ENCODE measurements at regions not wholly inside any gene's neighbourhood (a gene's known extent, or its start where the extent isn't known, plus 50 kb on each side); places are given as distances from the start of the nearest gene placed in this dataset.

DNA sequence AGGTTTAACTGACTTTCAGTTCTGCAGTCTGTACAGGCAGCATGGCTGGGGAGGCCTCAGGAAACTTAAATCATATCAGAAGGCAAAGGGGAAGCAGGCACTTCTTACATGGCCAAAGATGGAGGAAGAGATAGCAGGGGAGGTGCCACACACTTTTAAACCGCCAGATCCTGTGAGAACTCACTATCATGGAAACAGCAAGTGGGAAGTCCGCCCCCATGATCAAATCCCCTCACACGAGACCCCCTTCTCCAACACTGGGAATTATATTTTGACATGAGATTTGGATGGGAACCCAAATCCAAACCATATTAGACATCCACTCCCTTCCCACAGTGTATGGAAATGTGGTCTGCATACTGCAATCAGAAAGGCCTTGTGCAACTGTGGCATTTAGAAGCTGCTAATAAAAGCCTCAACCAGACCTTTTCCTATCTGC, 148.2 kb downstream of the FCRL5 start:
- no CpG with 5 or more reads among the region's 3 CpGs for WGBS (ENCODE audit: insufficient coverage)
- Histone ChIP-seq H3K4me3 (ENCODE audit: control insufficient read depth in 1 of 7, extremely low read depth in 1 of 7, insufficient read depth in 4 of 7, low read depth in 2 of 7, low read length in 6 of 7) (peak overlapping the region in 5 of 7 experiments; percentile 4 to 63 (median 46)), H3K4me1 (ENCODE audit: control extremely low read depth in 1 of 4, control insufficient read depth in 4 of 4, insufficient read depth in 4 of 4, low read length in 3 of 4) (peaks cover 21 to 88% (median 69%) of the 10 kb centered on the region in 4 experiments), H3K9me3 (ENCODE audit: control extremely low read depth in 1 of 5, control insufficient read depth in 4 of 5, insufficient read depth in 2 of 5, low read depth in 1 of 5, low read length in 4 of 5) (no peaks in the 10 kb centered on the region), H3K36me3 (ENCODE audit: control insufficient read depth in 4 of 4, insufficient read depth in 4 of 4, low read length in 3 of 4) (no peaks in the 10 kb centered on the region), H3K27ac (ENCODE audit: insufficient read depth in 1 of 2, low read depth in 1 of 2, low read length in 2 of 2, poor library complexity in 1 of 2, severe bottlenecking in 2 of 2) (peak overlapping the region; percentile 80 to 91), H3K27me3 (replicated peaks in 2 of 5; ENCODE audit: control insufficient read depth in 4 of 5, insufficient read depth in 5 of 5, low read length in 4 of 5) (no peaks in the 10 kb centered on the region)
- ChIA-PET CTCF (interaction anchor here (1.1 to 10.3 kb wide), 5 partner anchors 14 to 91 kb away, joined by 4 to 97 read pairs (median 7); no protein-coding TSS in a partner anchor), POLR2A (no interaction called here)
- peak; percentile 88 to 97 (median 92) for DNase-seq

- POLR2A ChIA-PET, result no interaction called here
- Histone ChIP-seq H3K36me3 (ENCODE audit: control insufficient read depth in 4 of 4, insufficient read depth in 4 of 4, low read length in 3 of 4) (no peaks in the 10 kb centered on the region), H3K27ac (ENCODE audit: insufficient read depth in 1 of 2, low read depth in 1 of 2, low read length in 2 of 2, poor library complexity in 1 of 2, severe bottlenecking in 2 of 2) (peak overlapping the region; percentile 80 to 91), H3K4me3 (ENCODE audit: control insufficient read depth in 1 of 7, extremely low read depth in 1 of 7, insufficient read depth in 4 of 7, low read depth in 2 of 7, low read length in 6 of 7) (peak overlapping the region in 6 of 7 experiments; percentile 9 to 63 (median 49)), H3K27me3 (replicated peaks in 2 of 5; ENCODE audit: control insufficient read depth in 4 of 5, insufficient read depth in 5 of 5, low read length in 4 of 5) (no peaks in the 10 kb centered on the region), H3K4me1 (ENCODE audit: control extremely low read depth in 1 of 4, control insufficient read depth in 4 of 4, insufficient read depth in 4 of 4, low read length in 3 of 4) (peaks cover 21 to 88% (median 69%) of the 10 kb centered on the region in 4 experiments), H3K9me3 (ENCODE audit: control extremely low read depth in 1 of 5, control insufficient read depth in 4 of 5, insufficient read depth in 2 of 5, low read depth in 1 of 5, low read length in 4 of 5) (no peaks in the 10 kb centered on the region)
- CTCF ChIA-PET, result interaction anchor here (1.1 to 10.3 kb wide), 3 partner anchors 24 to 92 kb away, joined by 3 to 97 read pairs (median 6); no protein-coding TSS in a partner anchor
- 0% methylated on average over 1 of the region's 1 CpG for WGBS (ENCODE audit: insufficient coverage)
- DNase-seq, result peak in 1 of 3 donors; percentile 14
Measured at GRCh38 chr1:157403608-157404007, 148.7 kb downstream of the FCRL5 start.

DNA sequence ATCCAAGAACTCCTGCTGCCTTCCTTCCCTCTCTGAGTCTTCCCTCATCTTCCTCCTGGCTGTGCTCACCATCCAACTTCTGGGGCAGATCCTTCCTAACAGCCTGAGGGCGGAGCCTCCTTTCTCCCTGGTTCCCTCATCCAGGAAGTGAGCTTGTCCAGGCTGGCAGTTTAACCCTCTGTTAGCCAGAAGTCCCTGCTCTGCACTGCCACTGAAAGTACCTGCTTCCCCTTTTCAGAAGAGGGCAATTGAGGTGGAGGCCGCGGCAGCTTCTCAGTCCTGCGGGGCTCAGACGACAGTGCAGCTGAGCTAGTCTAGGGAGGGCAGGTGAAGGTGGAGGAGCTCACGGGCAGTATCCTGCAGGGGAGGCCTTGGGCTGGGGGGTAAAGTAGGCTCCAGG, 149.1 kb downstream of the FCRL5 start:
- Histone ChIP-seq H3K36me3 (ENCODE audit: control insufficient read depth in 4 of 4, insufficient read depth in 4 of 4, low read length in 3 of 4) (no peaks in the 10 kb centered on the region), H3K4me1 (ENCODE audit: control extremely low read depth in 1 of 4, control insufficient read depth in 4 of 4, insufficient read depth in 4 of 4, low read length in 3 of 4) (peaks cover 21 to 84% (median 68%) of the 10 kb centered on the region in 4 experiments), H3K9me3 (ENCODE audit: control extremely low read depth in 1 of 5, control insufficient read depth in 4 of 5, insufficient read depth in 2 of 5, low read depth in 1 of 5, low read length in 4 of 5) (no peaks in the 10 kb centered on the region), H3K4me3 (ENCODE audit: control insufficient read depth in 1 of 7, extremely low read depth in 1 of 7, insufficient read depth in 4 of 7, low read depth in 2 of 7, low read length in 6 of 7) (peak overlapping the region in 5 of 7 experiments; percentile 36 to 63 (median 52)), H3K27ac (ENCODE audit: insufficient read depth in 1 of 2, low read depth in 1 of 2, low read length in 2 of 2, poor library complexity in 1 of 2, severe bottlenecking in 2 of 2) (peak overlapping the region; percentile 80 to 91), H3K27me3 (replicated peaks in 2 of 5; ENCODE audit: control insufficient read depth in 4 of 5, insufficient read depth in 5 of 5, low read length in 4 of 5) (no peaks in the 10 kb centered on the region)
- ChIA-PET POLR2A (no interaction called here), CTCF (interaction anchor here (1.1 to 10.3 kb wide), 4 partner anchors 23 to 92 kb away, joined by 3 to 97 read pairs (median 6); no protein-coding TSS in a partner anchor)
- 2% methylated on average over 6 of the region's 6 CpGs for WGBS (ENCODE audit: insufficient coverage)
- peak; percentile 50 to 85 (median 75) for DNase-seq

DNA sequence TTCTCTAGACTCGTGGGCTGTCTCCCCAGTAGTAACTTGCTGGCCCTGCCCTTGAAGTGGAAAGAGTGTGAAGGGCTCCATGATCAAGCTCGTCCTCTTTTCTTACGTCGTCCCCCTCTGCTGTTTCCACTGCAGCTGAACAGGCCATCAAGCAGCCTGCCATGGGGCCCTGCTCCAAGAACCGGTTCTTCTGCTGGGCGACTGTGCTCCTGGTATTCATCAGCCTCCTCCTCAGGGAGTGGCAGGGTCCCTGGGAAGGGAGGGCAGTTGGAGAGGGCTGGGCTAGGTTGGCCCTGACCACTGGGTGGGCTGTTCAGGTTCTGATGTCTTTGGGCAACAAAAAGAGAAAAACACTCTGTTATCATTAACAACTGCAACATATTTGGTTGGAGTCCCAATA, 151.5 kb downstream of the FCRL5 start:
- 41% methylated on average over 2 of the region's 6 CpGs for WGBS (ENCODE audit: insufficient coverage)
- peak overlapping the region; percentile 37 to 43 for H3K27ac ChIP-seq (ENCODE audit: insufficient read depth in 1 of 2, low read depth in 1 of 2, low read length in 2 of 2, poor library complexity in 1 of 2, severe bottlenecking in 2 of 2)
- CTCF ChIA-PET, result interaction anchor here (0.8 to 10.3 kb wide), 7 partner anchors 10 to 85 kb away, joined by 3 to 97 read pairs (median 3); no protein-coding TSS in a partner anchor
- H3K27me3 ChIP-seq (replicated peaks in 2 of 5; ENCODE audit: control insufficient read depth in 4 of 5, insufficient read depth in 5 of 5, low read length in 4 of 5), result no peaks in the 10 kb centered on the region
- no peaks in the 10 kb centered on the region for H3K36me3 ChIP-seq (ENCODE audit: control insufficient read depth in 4 of 4, insufficient read depth in 4 of 4, low read length in 3 of 4)
- POLR2A ChIA-PET, result no interaction called here
- no peak for DNase-seq
- peaks cover 21 to 70% (median 64%) of the 10 kb centered on the region in 4 experiments for H3K4me1 ChIP-seq (ENCODE audit: control extremely low read depth in 1 of 4, control insufficient read depth in 4 of 4, insufficient read depth in 4 of 4, low read length in 3 of 4)
- H3K9me3 ChIP-seq (ENCODE audit: control extremely low read depth in 1 of 5, control insufficient read depth in 4 of 5, insufficient read depth in 2 of 5, low read depth in 1 of 5, low read length in 4 of 5), result no peaks in the 10 kb centered on the region
- H3K4me3 ChIP-seq (ENCODE audit: control insufficient read depth in 1 of 7, extremely low read depth in 1 of 7, insufficient read depth in 4 of 7, low read depth in 2 of 7, low read length in 6 of 7), result peak overlapping the region in 4 of 7 experiments; percentile 34 to 59 (median 38)

DNA sequence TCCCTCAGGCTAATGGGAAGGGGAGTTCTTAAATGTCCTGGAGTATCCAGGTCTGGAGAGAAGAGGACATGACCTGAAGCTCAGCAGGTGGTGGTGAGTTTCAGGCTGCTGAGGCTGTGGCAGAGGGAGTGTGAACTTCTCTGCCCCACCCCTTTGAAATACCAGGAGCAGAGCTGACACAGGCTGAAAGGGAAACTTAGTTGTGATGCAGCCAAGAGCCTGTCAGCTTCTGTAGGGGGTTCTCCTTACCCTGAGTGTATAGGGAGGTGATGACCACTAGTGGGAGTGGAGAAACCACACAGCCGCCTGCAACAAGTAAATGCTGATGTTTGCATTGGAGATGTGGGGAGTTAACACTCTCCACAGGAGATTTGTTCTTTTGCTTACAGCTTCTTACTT, 152.3 kb downstream of the FCRL5 start:
- peaks cover 19 to 62% (median 56%) of the 10 kb centered on the region in 4 experiments for H3K4me1 ChIP-seq (ENCODE audit: control extremely low read depth in 1 of 4, control insufficient read depth in 4 of 4, insufficient read depth in 4 of 4, low read length in 3 of 4)
- peak overlapping the region in 2 of 7 experiments; percentile 5 to 59 for H3K4me3 ChIP-seq (ENCODE audit: control insufficient read depth in 1 of 7, extremely low read depth in 1 of 7, insufficient read depth in 4 of 7, low read depth in 2 of 7, low read length in 6 of 7)
- ChIA-PET CTCF (interaction anchor here (0.8 to 10.3 kb wide), 9 partner anchors 9 to 86 kb away, joined by 3 to 97 read pairs (median 4); no protein-coding TSS in a partner anchor), POLR2A (no interaction called here)
- no peaks in the 10 kb centered on the region for H3K9me3 ChIP-seq (ENCODE audit: control extremely low read depth in 1 of 5, control insufficient read depth in 4 of 5, insufficient read depth in 2 of 5, low read depth in 1 of 5, low read length in 4 of 5)
- no peak overlapping the region for H3K27ac ChIP-seq (ENCODE audit: insufficient read depth in 1 of 2, low read depth in 1 of 2, low read length in 2 of 2, poor library complexity in 1 of 2, severe bottlenecking in 2 of 2)
- peak; percentile 83 to 91 (median 87) for DNase-seq
- H3K27me3 ChIP-seq (replicated peaks in 2 of 5; ENCODE audit: control insufficient read depth in 4 of 5, insufficient read depth in 5 of 5, low read length in 4 of 5), result no peaks in the 10 kb centered on the region
- no peaks in the 10 kb centered on the region for H3K36me3 ChIP-seq (ENCODE audit: control insufficient read depth in 4 of 4, insufficient read depth in 4 of 4, low read length in 3 of 4)
- 10% methylated on average over 1 of the region's 1 CpG for WGBS (ENCODE audit: insufficient coverage)

DNA sequence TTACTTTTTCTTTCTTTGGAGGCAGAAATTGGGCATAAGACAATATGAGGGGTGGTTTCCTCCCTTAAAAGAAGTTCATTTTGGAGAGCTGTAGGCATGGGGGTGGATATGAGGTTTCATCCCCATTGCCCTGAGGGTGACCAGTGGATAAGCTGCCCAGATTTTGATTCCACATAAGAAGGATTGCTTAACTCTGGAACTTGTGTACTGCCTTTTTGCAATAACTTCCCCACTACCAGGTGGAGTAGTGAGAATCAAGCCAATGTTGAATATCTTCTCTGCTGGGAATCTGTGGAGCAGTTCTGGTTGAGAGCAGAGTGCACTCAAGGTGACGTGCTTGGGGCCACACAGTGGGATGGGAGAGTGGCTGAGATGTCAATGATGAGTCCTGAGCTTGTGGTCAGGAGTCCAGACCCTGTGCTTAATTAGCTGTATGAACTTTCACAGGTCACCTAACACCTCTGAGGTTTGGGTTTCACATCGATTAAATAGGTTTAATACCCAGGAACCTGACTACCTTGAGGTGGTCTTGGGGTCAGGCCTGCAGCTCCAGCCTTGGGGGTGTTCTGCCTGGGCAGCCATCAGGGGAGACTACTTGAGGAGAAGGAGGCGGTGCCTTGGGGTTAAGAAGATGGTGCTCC, 152.9 kb downstream of the FCRL5 start:
- ChIA-PET POLR2A (no interaction called here), CTCF (interaction anchor here (0.6 to 10.3 kb wide), 9 partner anchors 9 to 86 kb away, joined by 3 to 97 read pairs (median 4); no protein-coding TSS in a partner anchor)
- H3K36me3 ChIP-seq (ENCODE audit: control insufficient read depth in 4 of 4, insufficient read depth in 4 of 4, low read length in 3 of 4), result no peaks in the 10 kb centered on the region
- no peaks in the 10 kb centered on the region for H3K27me3 ChIP-seq (replicated peaks in 2 of 5; ENCODE audit: control insufficient read depth in 4 of 5, insufficient read depth in 5 of 5, low read length in 4 of 5)
- peak in 1 of 3 donors; percentile 6 for DNase-seq
- WGBS (ENCODE audit: insufficient coverage), result 70% methylated on average over 1 of the region's 3 CpGs
- H3K9me3 ChIP-seq (ENCODE audit: control extremely low read depth in 1 of 5, control insufficient read depth in 4 of 5, insufficient read depth in 2 of 5, low read depth in 1 of 5, low read length in 4 of 5), result peaks cover 0 to 1% (median 0%) of the 10 kb centered on the region in 5 experiments
- H3K4me1 ChIP-seq (ENCODE audit: control extremely low read depth in 1 of 4, control insufficient read depth in 4 of 4, insufficient read depth in 4 of 4, low read length in 3 of 4), result peaks cover 16 to 57% (median 51%) of the 10 kb centered on the region in 4 experiments
- peak overlapping the region in 3 of 7 experiments; percentile 13 to 47 (median 23) for H3K4me3 ChIP-seq (ENCODE audit: control insufficient read depth in 1 of 7, extremely low read depth in 1 of 7, insufficient read depth in 4 of 7, low read depth in 2 of 7, low read length in 6 of 7)
- no peak overlapping the region for H3K27ac ChIP-seq (ENCODE audit: insufficient read depth in 1 of 2, low read depth in 1 of 2, low read length in 2 of 2, poor library complexity in 1 of 2, severe bottlenecking in 2 of 2)

GRCh38 chr1:157390651-157391050, 161.7 kb downstream of the FCRL5 start:
- no peak for DNase-seq

More at GRCh38 chr1:157390651-157391050, 161.7 kb downstream of the FCRL5 start:
- CTCF ChIA-PET, result interaction anchor here (1.7 to 1.9 kb wide), 2 partner anchors 8 to 20 kb away, joined by 4 to 9 read pairs; no protein-coding TSS in a partner anchor
- H3K36me3 ChIP-seq (ENCODE audit: control insufficient read depth in 4 of 4, insufficient read depth in 4 of 4, low read length in 3 of 4), result no peaks in the 10 kb centered on the region
- H3K4me3 ChIP-seq (ENCODE audit: control insufficient read depth in 1 of 7, extremely low read depth in 1 of 7, insufficient read depth in 4 of 7, low read depth in 2 of 7, low read length in 6 of 7), result no peak overlapping the region
- H3K27ac ChIP-seq (ENCODE audit: insufficient read depth in 1 of 2, low read depth in 1 of 2, low read length in 2 of 2, poor library complexity in 1 of 2, severe bottlenecking in 2 of 2), result no peak overlapping the region
- WGBS (ENCODE audit: insufficient coverage), result 53% methylated on average over 6 of the region's 6 CpGs
- POLR2A ChIA-PET, result interaction anchor here (0.6 kb wide), 1 partner anchor 464 kb away, joined by 3 read pairs; no protein-coding TSS in a partner anchor
- peaks cover 0 to 5% (median 0%) of the 10 kb centered on the region in 4 experiments for H3K4me1 ChIP-seq (ENCODE audit: control extremely low read depth in 1 of 4, control insufficient read depth in 4 of 4, insufficient read depth in 4 of 4, low read length in 3 of 4)
- peaks cover 0 to 5% (median 3%) of the 10 kb centered on the region in 5 experiments for H3K9me3 ChIP-seq (ENCODE audit: control extremely low read depth in 1 of 5, control insufficient read depth in 4 of 5, insufficient read depth in 2 of 5, low read depth in 1 of 5, low read length in 4 of 5)
- H3K27me3 ChIP-seq (replicated peaks in 2 of 5; ENCODE audit: control insufficient read depth in 4 of 5, insufficient read depth in 5 of 5, low read length in 4 of 5), result no peaks in the 10 kb centered on the region

Measured in common myeloid progenitor, CD34-positive (primary cell).